Smooth muscle cell (in vitro differentiated cells): ENCODE measurements at regions not wholly inside any gene's neighbourhood (a gene's known extent, or its start where the extent isn't known, plus 50 kb on each side); places are given as distances from the start of the nearest gene placed in this dataset.

Source experiments
- DNase-seq: peaks from one replicate; lab custom pipeline; 2025; ENCODE audit not compliant: unreplicated experiment; lab: John Stamatoyannopoulos, UW
- H2AFZ ChIP-seq: fragments of 200-600 bp; sonication (generic); 2 replicates; pipeline ENCODE4 v1.6.0; 2016; ENCODE audit warnings: antibody characterized with exemption, low read depth, mild to moderate bottlenecking
- H3F3A ChIP-seq: fragments of 200-600 bp; sonication (generic); 2 replicates; pipeline ENCODE4 v1.6.0; 2017; ENCODE audit warnings: antibody characterized with exemption, low read depth
- H3K27ac ChIP-seq: fragments of 200-600 bp; sonication (generic); 2 replicates; pipeline ENCODE4 v1.5.1; 2016; ENCODE audit warnings: low read depth, mild to moderate bottlenecking
- H3K27me3 ChIP-seq: fragments of 200-600 bp; sonication (generic); 2 replicates; pipeline ENCODE4 v1.6.1; 2016; ENCODE audit warnings: low read depth, mild to moderate bottlenecking
- H3K36me3 ChIP-seq: fragments of 200-600 bp; sonication (generic); 2 replicates; pipeline ENCODE4 v1.5.1; 2016; ENCODE audit warnings: low read depth
- H3K4me1 ChIP-seq: fragments of 200-600 bp; sonication (generic); 2 replicates; pipeline ENCODE4 v1.5.1; 2016; ENCODE audit warnings: low read depth
- H3K4me2 ChIP-seq: fragments of 200-600 bp; sonication (generic); 2 replicates; pipeline ENCODE4 v1.6.0; 2016; ENCODE audit warnings: mild to moderate bottlenecking
- H3K4me3 ChIP-seq: fragments of 200-600 bp; sonication (generic); 2 replicates; pipeline ENCODE4 v1.5.1; 2016; ENCODE audit warnings: mild to moderate bottlenecking
- H3K79me2 ChIP-seq: fragments of 200-600 bp; sonication (generic); 2 replicates; pipeline ENCODE4 v1.6.0; 2016; ENCODE audit warnings: low read depth, mild to moderate bottlenecking
- H3K9ac ChIP-seq: fragments of 200-600 bp; sonication (generic); 2 replicates; pipeline ENCODE4 v1.6.0; 2016; ENCODE audit warnings: low read depth
- H3K9me3 ChIP-seq: fragments of 200-600 bp; sonication (generic); replicated peaks from 2 replicates; pipeline ENCODE4 v1.5.1; 2016; ENCODE audit warnings: low read depth
- H4K20me1 ChIP-seq: fragments of 200-600 bp; sonication (generic); 2 replicates; pipeline ENCODE4 v1.6.0; 2016; ENCODE audit warnings: low read depth
- WGBS: methylation state at CpG from one replicate; pipeline ENCODE4 v1.1.7; 2016; ENCODE audit warnings: low lambda C conversion rate; 5-methylcytosine and 5-hydroxymethylcytosine counted together
- TF ChIP-seq, protein P1 (sequence below): fragments of 200-600 bp; sonication (generic); IDR thresholded peaks from 2 replicates; pipeline ENCODE4 v1.5.1; 2017; ENCODE audit warnings: borderline replicate concordance, mild to moderate bottlenecking, antibody characterized with exemption; ENCODE audit not compliant: insufficient read depth, poor library complexity, severe bottlenecking

DNA sequence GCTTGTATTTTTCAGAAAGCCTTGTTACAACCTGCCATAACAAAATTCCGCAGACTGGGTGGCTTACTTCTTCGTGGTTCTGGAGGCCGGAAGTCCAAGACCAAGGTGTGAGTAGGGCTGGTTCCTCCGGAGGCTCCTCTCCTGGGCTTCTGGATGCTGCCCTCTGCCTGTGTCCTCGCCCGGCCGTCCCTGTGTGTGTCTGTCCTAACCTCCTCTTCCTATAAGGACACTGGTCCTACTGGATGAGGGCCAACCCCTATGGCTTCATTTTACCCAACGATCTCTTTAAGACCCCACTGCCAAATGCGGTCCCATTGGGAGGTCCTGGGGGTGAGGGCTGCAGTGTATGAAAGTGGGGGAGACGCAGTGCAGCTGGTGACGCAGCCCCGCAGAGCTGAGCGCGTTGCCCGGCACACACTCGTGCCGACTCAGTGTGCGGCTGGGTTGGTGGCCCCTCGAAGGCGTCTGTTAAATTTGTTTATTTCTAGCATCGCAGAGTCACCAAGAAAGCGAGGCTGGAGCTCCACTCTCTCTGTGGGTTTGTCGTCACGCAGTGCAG, 116.7 kb downstream of the SOX1 start:
- H3K4me2 ChIP-seq: no peak overlapping the region
- H2AFZ ChIP-seq: no peak overlapping the region
- no peak overlapping the region for H3K9ac ChIP-seq
- no peaks in the 10 kb centered on the region for H3K36me3 ChIP-seq
- TF ChIP-seq, protein P1, sequence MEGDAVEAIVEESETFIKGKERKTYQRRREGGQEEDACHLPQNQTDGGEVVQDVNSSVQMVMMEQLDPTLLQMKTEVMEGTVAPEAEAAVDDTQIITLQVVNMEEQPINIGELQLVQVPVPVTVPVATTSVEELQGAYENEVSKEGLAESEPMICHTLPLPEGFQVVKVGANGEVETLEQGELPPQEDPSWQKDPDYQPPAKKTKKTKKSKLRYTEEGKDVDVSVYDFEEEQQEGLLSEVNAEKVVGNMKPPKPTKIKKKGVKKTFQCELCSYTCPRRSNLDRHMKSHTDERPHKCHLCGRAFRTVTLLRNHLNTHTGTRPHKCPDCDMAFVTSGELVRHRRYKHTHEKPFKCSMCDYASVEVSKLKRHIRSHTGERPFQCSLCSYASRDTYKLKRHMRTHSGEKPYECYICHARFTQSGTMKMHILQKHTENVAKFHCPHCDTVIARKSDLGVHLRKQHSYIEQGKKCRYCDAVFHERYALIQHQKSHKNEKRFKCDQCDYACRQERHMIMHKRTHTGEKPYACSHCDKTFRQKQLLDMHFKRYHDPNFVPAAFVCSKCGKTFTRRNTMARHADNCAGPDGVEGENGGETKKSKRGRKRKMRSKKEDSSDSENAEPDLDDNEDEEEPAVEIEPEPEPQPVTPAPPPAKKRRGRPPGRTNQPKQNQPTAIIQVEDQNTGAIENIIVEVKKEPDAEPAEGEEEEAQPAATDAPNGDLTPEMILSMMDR: no peak
- peaks cover 3% of the 10 kb centered on the region for H3K27me3 ChIP-seq
- no peaks in the 10 kb centered on the region for H4K20me1 ChIP-seq
- no peaks in the 10 kb centered on the region for H3K79me2 ChIP-seq
- no peaks in the 10 kb centered on the region for H3K9me3 ChIP-seq
- H3K4me1 ChIP-seq: no peaks in the 10 kb centered on the region
- no peak overlapping the region for H3K27ac ChIP-seq
- no peak for DNase-seq
- 97% methylated on average over 24 of the region's 24 CpGs for WGBS
- H3F3A ChIP-seq: no peaks in the 10 kb centered on the region
- no peak overlapping the region for H3K4me3 ChIP-seq

- Histone ChIP-seq H3K27ac (no peak overlapping the region), H2AFZ (no peak overlapping the region), H3F3A (no peaks in the 10 kb centered on the region), H3K9me3 (no peaks in the 10 kb centered on the region), H3K79me2 (no peaks in the 10 kb centered on the region), H3K9ac (no peak overlapping the region), H3K36me3 (no peaks in the 10 kb centered on the region), H3K4me3 (no peak overlapping the region), H4K20me1 (no peaks in the 10 kb centered on the region), H3K4me2 (no peak overlapping the region), H3K4me1 (no peaks in the 10 kb centered on the region), H3K27me3 (peaks cover 3% of the 10 kb centered on the region)
- no peak for DNase-seq
- TF ChIP-seq, protein P1: no peak
- WGBS: 88% methylated on average over 14 of the region's 14 CpGs
Measured at GRCh38 chr13:112184261-112184660, 117.3 kb downstream of the SOX1 start.

DNA sequence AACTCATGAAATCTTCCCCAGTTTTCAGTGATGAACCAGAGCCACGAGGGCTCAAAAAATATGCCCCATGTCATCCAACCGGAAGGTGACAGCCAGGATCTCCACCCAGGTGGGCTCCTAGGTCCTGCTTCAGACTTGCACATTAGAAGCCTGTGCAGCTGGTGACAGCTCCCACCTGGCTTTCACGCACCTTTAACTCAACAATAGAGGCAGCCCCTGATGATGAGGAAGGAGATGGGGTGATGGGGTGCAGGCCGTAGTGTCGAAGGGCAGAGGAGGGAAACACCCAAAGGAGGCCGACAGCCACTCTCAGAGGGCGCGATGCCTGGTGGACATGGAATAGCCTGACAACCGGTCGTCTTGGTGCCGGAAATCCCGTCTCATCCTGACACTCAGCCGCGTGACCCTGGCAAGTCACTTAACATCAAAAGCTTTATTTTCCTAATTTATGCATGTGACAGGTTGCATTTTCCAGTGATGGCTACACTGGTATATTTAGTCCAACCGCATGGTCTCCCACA, 118.0 kb downstream of the SOX1 start:
- no peaks in the 10 kb centered on the region for H3K36me3 ChIP-seq
- no peak overlapping the region for H3K4me2 ChIP-seq
- H3K27ac ChIP-seq: no peak overlapping the region
- DNase-seq: no peak
- no peaks in the 10 kb centered on the region for H3K4me1 ChIP-seq
- H2AFZ ChIP-seq: no peak overlapping the region
- no peaks in the 10 kb centered on the region for H3K79me2 ChIP-seq
- 95% methylated on average over 15 of the region's 15 CpGs for WGBS
- peaks cover 3% of the 10 kb centered on the region for H3K27me3 ChIP-seq
- H4K20me1 ChIP-seq: no peaks in the 10 kb centered on the region
- no peaks in the 10 kb centered on the region for H3F3A ChIP-seq
- H3K9ac ChIP-seq: no peak overlapping the region
- TF ChIP-seq, protein P1: no peak
- H3K4me3 ChIP-seq: no peak overlapping the region
- H3K9me3 ChIP-seq: no peaks in the 10 kb centered on the region

GRCh38 chr13:112185466-112185865, 118.5 kb downstream of the SOX1 start:
- no peak overlapping the region for H3K4me3 ChIP-seq
- no peak for DNase-seq
- H3K9me3 ChIP-seq: no peaks in the 10 kb centered on the region
- H3F3A ChIP-seq: no peaks in the 10 kb centered on the region
- no peaks in the 10 kb centered on the region for H4K20me1 ChIP-seq
- no peaks in the 10 kb centered on the region for H3K4me1 ChIP-seq
- no peak overlapping the region for H3K9ac ChIP-seq
- H3K4me2 ChIP-seq: no peak overlapping the region
- no peak overlapping the region for H2AFZ ChIP-seq
- no peaks in the 10 kb centered on the region for H3K36me3 ChIP-seq
- TF ChIP-seq, protein P1: no peak
- peaks cover 3% of the 10 kb centered on the region for H3K27me3 ChIP-seq
- H3K27ac ChIP-seq: no peak overlapping the region
- H3K79me2 ChIP-seq: no peaks in the 10 kb centered on the region
- 87% methylated on average over 9 of the region's 9 CpGs for WGBS
